Osteocyte (in vitro differentiated cells): ENCODE measurements at regions not wholly inside any gene's neighbourhood (a gene's known extent, or its start where the extent isn't known, plus 50 kb on each side); places are given as distances from the start of the nearest gene placed in this dataset.

Experiments
- DNase-seq: peaks from one replicate; pipeline ENCODE4 v3.0.0; 2021; ENCODE audit warnings: mixed read lengths; ENCODE audit not compliant: unreplicated experiment; ENCODE audit errors: extremely low spot score
- H3K27ac Mint-ChIP-seq: one replicate; pipeline ENCODE4 v1.8.0; 2021; ENCODE audit warnings: mild to moderate bottlenecking, mixed read lengths; ENCODE audit not compliant: unreplicated experiment
- H3K27me3 Mint-ChIP-seq: one replicate; pipeline ENCODE4 v1.8.0; 2021; ENCODE audit warnings: mixed read lengths; ENCODE audit not compliant: unreplicated experiment
- H3K36me3 Mint-ChIP-seq: one replicate; pipeline ENCODE4 v1.8.0; 2021; ENCODE audit warnings: mixed read lengths; ENCODE audit not compliant: unreplicated experiment
- H3K4me1 Mint-ChIP-seq: one replicate; pipeline ENCODE4 v1.8.0; 2021; ENCODE audit warnings: mixed read lengths; ENCODE audit not compliant: unreplicated experiment
- H3K4me3 Mint-ChIP-seq: one replicate; pipeline ENCODE4 v1.8.0; 2021; ENCODE audit warnings: mild to moderate bottlenecking, moderate library complexity, mixed read lengths; ENCODE audit not compliant: unreplicated experiment
- H3K9me3 Mint-ChIP-seq: one replicate; pipeline ENCODE4 v1.8.0; 2021; ENCODE audit warnings: mixed read lengths; ENCODE audit not compliant: unreplicated experiment
- CTCF ChIP-seq: fragments of 200-600 bp; sonication (generic); IDR thresholded peaks from 2 replicates; pipeline ENCODE4 v1.5.0; 2021; ENCODE audit warnings: antibody characterized with exemption, mild to moderate bottlenecking, moderate library complexity

- Mint-ChIP-seq H3K4me1 (peaks cover 28% of the 10 kb centered on the region), H3K9me3 (peaks cover 7% of the 10 kb centered on the region), H3K4me3 (no peak overlapping the region), H3K27me3 (no peaks in the 10 kb centered on the region), H3K27ac (no peak overlapping the region), H3K36me3 (no peaks in the 10 kb centered on the region)
- no peak for DNase-seq
- TF ChIP-seq CTCF = no peak
These were observed 170.8 kb upstream of the ANK3 start for GRCh38 chr10:60560451-60560850.

- H3K27me3 Mint-ChIP-seq = no peaks in the 10 kb centered on the region
- no peaks in the 10 kb centered on the region for H3K36me3 Mint-ChIP-seq
- no peaks in the 10 kb centered on the region for H3K9me3 Mint-ChIP-seq
- H3K27ac Mint-ChIP-seq = no peak overlapping the region
- no peak for DNase-seq
- no peak for TF ChIP-seq CTCF
- no peaks in the 10 kb centered on the region for H3K4me1 Mint-ChIP-seq
- H3K4me3 Mint-ChIP-seq = no peak overlapping the region
These were observed 166.0 kb upstream of the ANK3 start for GRCh38 chr10:60555700-60556099.

- TF ChIP-seq CTCF = peak; percentile 55
- Mint-ChIP-seq H3K27ac (no peak overlapping the region), H3K4me1 (no peaks in the 10 kb centered on the region), H3K4me3 (no peak overlapping the region), H3K27me3 (no peaks in the 10 kb centered on the region), H3K9me3 (no peaks in the 10 kb centered on the region), H3K36me3 (no peaks in the 10 kb centered on the region)
- DNase-seq = no peak
These were observed 160.0 kb upstream of the ANK3 start for GRCh38 chr10:60549686-60550085.

- Mint-ChIP-seq H3K27me3 (no peaks in the 10 kb centered on the region), H3K36me3 (no peaks in the 10 kb centered on the region), H3K4me1 (peaks cover 33% of the 10 kb centered on the region), H3K27ac (no peak overlapping the region), H3K4me3 (no peak overlapping the region), H3K9me3 (no peaks in the 10 kb centered on the region)
- TF ChIP-seq CTCF = no peak
- DNase-seq = no peak
These were observed 153.0 kb upstream of the ANK3 start for GRCh38 chr10:60542657-60543056.

GRCh38 chr10:60541451-60541850 lies 151.8 kb upstream of the ANK3 start:
- Mint-ChIP-seq H3K36me3 (no peaks in the 10 kb centered on the region), H3K4me1 (peaks cover 38% of the 10 kb centered on the region), H3K27ac (no peak overlapping the region), H3K27me3 (no peaks in the 10 kb centered on the region), H3K9me3 (no peaks in the 10 kb centered on the region), H3K4me3 (no peak overlapping the region)
- TF ChIP-seq CTCF = no peak
- DNase-seq = no peak
